ENCODE measurements at regions not wholly inside any gene's neighbourhood (a gene's known extent, or its start where the extent isn't known, plus 50 kb on each side); places are given as distances from the start of the nearest gene placed in this dataset.
A peak's percentile ranks its signal among the peaks of the same experiment; 100 is the strongest.

GRCh38 chr19:31160336-31160926 is 188.8 kb downstream of the TSHZ3 start:
- DNase-seq (ENCODE audit: low read depth), result no peak

- DNase-seq (ENCODE audit: low read depth), result peak; percentile 71
Observed at GRCh38 chr19:31154021-31154420, 195.2 kb downstream of the TSHZ3 start.

GRCh38 chr19:31152906-31153305 is 196.3 kb downstream of the TSHZ3 start:
- DNase-seq (ENCODE audit: low read depth), result peak; percentile 38

GRCh38 chr19:31149441-31149941 is 199.7 kb downstream of the TSHZ3 start:
- peak; percentile 16 for DNase-seq (ENCODE audit: low read depth)

- no peak for DNase-seq (ENCODE audit: low read depth)
Observed at GRCh38 chr19:31148671-31149070, 200.6 kb downstream of the TSHZ3 start.

- DNase-seq (ENCODE audit: low read depth), result no peak
Observed at GRCh38 chr19:31147234-31147633, 202.0 kb downstream of the TSHZ3 start.

- peak; percentile 24 for DNase-seq (ENCODE audit: low read depth)
Observed at GRCh38 chr19:31146546-31147183, 202.6 kb downstream of the TSHZ3 start.

GRCh38 chr19:31146015-31146414 is 203.2 kb downstream of the TSHZ3 start:
- DNase-seq (ENCODE audit: low read depth), result no peak

- DNase-seq (ENCODE audit: low read depth), result no peak
Observed at GRCh38 chr19:31145007-31145406, 204.2 kb downstream of the TSHZ3 start.

GRCh38 chr19:31144075-31144870 is 205.0 kb downstream of the TSHZ3 start:
- no peak for DNase-seq (ENCODE audit: low read depth)

GRCh38 chr19:31141301-31141700 is 207.9 kb downstream of the TSHZ3 start:
- peak; percentile 79 for DNase-seq (ENCODE audit: low read depth)

GRCh38 chr19:31140717-31141116 is 208.5 kb downstream of the TSHZ3 start:
- DNase-seq (ENCODE audit: low read depth), result peak; percentile 77

- DNase-seq (ENCODE audit: low read depth), result peak; percentile 83
Observed at GRCh38 chr19:31139871-31140505, 209.2 kb downstream of the TSHZ3 start.

GRCh38 chr19:31138077-31138476 is 211.2 kb downstream of the TSHZ3 start:
- DNase-seq (ENCODE audit: low read depth), result no peak

- peak; percentile 43 for DNase-seq (ENCODE audit: low read depth)
Observed at GRCh38 chr19:31135841-31136240, 213.4 kb downstream of the TSHZ3 start.

GRCh38 chr19:31132753-31133110 is 216.5 kb downstream of the TSHZ3 start:
- DNase-seq (ENCODE audit: low read depth), result no peak

GRCh38 chr19:31128291-31128690 is 220.9 kb downstream of the TSHZ3 start:
- no peak for DNase-seq (ENCODE audit: low read depth)

- DNase-seq (ENCODE audit: low read depth), result peak; percentile 85
Observed at GRCh38 chr19:31127134-31127967, 221.9 kb downstream of the TSHZ3 start.

- DNase-seq (ENCODE audit: low read depth), result peak; percentile 48
Observed at GRCh38 chr19:31126236-31126635, 223.0 kb downstream of the TSHZ3 start.

GRCh38 chr19:31125071-31125470 is 224.2 kb downstream of the TSHZ3 start:
- no peak for DNase-seq (ENCODE audit: low read depth)

GRCh38 chr19:31121501-31121900 is 227.7 kb downstream of the TSHZ3 start:
- no peak for DNase-seq (ENCODE audit: low read depth)

Measured in M059J (cell line).